ENCODE measurements at regions not wholly inside any gene's neighbourhood (a gene's known extent, or its start where the extent isn't known, plus 50 kb on each side); places are given as distances from the start of the nearest gene placed in this dataset.

- peak; percentile 67 for DNase-seq (ENCODE audit: low spot score)
Observed at GRCh38 chrX:39633293-39633692, 464.5 kb downstream of the BCOR start.

GRCh38 chrX:39636481-39636880, 461.3 kb downstream of the BCOR start:
- no peak for DNase-seq (ENCODE audit: low spot score)

GRCh38 chrX:39638526-39638925, 459.2 kb downstream of the BCOR start:
- DNase-seq (ENCODE audit: low spot score), result no peak

GRCh38 chrX:39639871-39640270, 457.9 kb downstream of the BCOR start:
- no peak for DNase-seq (ENCODE audit: low spot score)

- DNase-seq (ENCODE audit: low spot score), result no peak
Observed at GRCh38 chrX:39640866-39641265, 456.9 kb downstream of the BCOR start.

GRCh38 chrX:39642071-39642470, 455.7 kb downstream of the BCOR start:
- no peak for DNase-seq (ENCODE audit: low spot score)

- DNase-seq (ENCODE audit: low spot score), result no peak
Observed at GRCh38 chrX:39643550-39643949, 454.2 kb downstream of the BCOR start.

- peak; percentile 79 for DNase-seq (ENCODE audit: low spot score)
Observed at GRCh38 chrX:39645178-39645895, 452.4 kb downstream of the BCOR start.

GRCh38 chrX:39648548-39649254, 449.1 kb downstream of the BCOR start:
- DNase-seq (ENCODE audit: low spot score), result no peak

GRCh38 chrX:39650768-39651347, 446.9 kb downstream of the BCOR start:
- DNase-seq (ENCODE audit: low spot score), result no peak

GRCh38 chrX:39652336-39652735, 445.4 kb downstream of the BCOR start:
- DNase-seq (ENCODE audit: low spot score), result peak; percentile 29

GRCh38 chrX:39653691-39654090, 444.1 kb downstream of the BCOR start:
- no peak for DNase-seq (ENCODE audit: low spot score)

- no peak for DNase-seq (ENCODE audit: low spot score)
Observed at GRCh38 chrX:39654183-39654925, 443.4 kb downstream of the BCOR start.

- no peak for DNase-seq (ENCODE audit: low spot score)
Observed at GRCh38 chrX:39654952-39655351, 442.8 kb downstream of the BCOR start.

GRCh38 chrX:39661116-39661907, 436.4 kb downstream of the BCOR start:
- peak; percentile 27 for DNase-seq (ENCODE audit: low spot score)

GRCh38 chrX:39665830-39666518, 431.8 kb downstream of the BCOR start:
- DNase-seq (ENCODE audit: low spot score), result no peak

GRCh38 chrX:39667191-39667590, 430.6 kb downstream of the BCOR start:
- DNase-seq (ENCODE audit: low spot score), result no peak

- DNase-seq (ENCODE audit: low spot score), result no peak
Observed at GRCh38 chrX:39667736-39668482, 429.8 kb downstream of the BCOR start.

- DNase-seq (ENCODE audit: low spot score), result no peak
Observed at GRCh38 chrX:39669668-39670067, 428.1 kb downstream of the BCOR start.

GRCh38 chrX:39670281-39670680, 427.5 kb downstream of the BCOR start:
- DNase-seq (ENCODE audit: low spot score), result no peak
